ENCODE measurements at regions not wholly inside any gene's neighbourhood (a gene's known extent, or its start where the extent isn't known, plus 50 kb on each side); places are given as distances from the start of the nearest gene placed in this dataset.

GRCh38 chr16:79536958-79537357, 63.6 kb downstream of the MAF start:
- TF ChIP-seq, protein P1, sequence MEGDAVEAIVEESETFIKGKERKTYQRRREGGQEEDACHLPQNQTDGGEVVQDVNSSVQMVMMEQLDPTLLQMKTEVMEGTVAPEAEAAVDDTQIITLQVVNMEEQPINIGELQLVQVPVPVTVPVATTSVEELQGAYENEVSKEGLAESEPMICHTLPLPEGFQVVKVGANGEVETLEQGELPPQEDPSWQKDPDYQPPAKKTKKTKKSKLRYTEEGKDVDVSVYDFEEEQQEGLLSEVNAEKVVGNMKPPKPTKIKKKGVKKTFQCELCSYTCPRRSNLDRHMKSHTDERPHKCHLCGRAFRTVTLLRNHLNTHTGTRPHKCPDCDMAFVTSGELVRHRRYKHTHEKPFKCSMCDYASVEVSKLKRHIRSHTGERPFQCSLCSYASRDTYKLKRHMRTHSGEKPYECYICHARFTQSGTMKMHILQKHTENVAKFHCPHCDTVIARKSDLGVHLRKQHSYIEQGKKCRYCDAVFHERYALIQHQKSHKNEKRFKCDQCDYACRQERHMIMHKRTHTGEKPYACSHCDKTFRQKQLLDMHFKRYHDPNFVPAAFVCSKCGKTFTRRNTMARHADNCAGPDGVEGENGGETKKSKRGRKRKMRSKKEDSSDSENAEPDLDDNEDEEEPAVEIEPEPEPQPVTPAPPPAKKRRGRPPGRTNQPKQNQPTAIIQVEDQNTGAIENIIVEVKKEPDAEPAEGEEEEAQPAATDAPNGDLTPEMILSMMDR (IDR thresholded peaks at IDR 0.05): no peak
- TF ChIP-seq RELA (CRISPR knock-in tag; IDR thresholded peaks at IDR 0.05; ENCODE audit: borderline replicate concordance) (no peak), TEAD4 (CRISPR knock-in tag; IDR thresholded peaks at IDR 0.05) (no peak), ZBTB21 (CRISPR knock-in tag; IDR thresholded peaks at IDR 0.05; ENCODE audit: borderline replicate concordance) (no peak), NFE2L1 (CRISPR knock-in tag; IDR thresholded peaks at IDR 0.05) (no peak), SP1 (CRISPR knock-in tag; conservative IDR thresholded peaks at IDR 0.05) (no peak), IRF2 (CRISPR knock-in tag; IDR thresholded peaks at IDR 0.05; ENCODE audit: borderline replicate concordance, low read depth) (no peak)
- TF ChIP-seq, protein P2, sequence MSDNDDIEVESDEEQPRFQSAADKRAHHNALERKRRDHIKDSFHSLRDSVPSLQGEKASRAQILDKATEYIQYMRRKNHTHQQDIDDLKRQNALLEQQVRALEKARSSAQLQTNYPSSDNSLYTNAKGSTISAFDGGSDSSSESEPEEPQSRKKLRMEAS (CRISPR knock-in tag; IDR thresholded peaks at IDR 0.05): no peak
